ENCODE measurements at regions not wholly inside any gene's neighbourhood (a gene's known extent, or its start where the extent isn't known, plus 50 kb on each side); places are given as distances from the start of the nearest gene placed in this dataset.
"Not testable (repeated sequence)": the region's sequence is repeated elsewhere in the genome, so short reads cannot be mapped to it uniquely, and the experiment has no call there.

- no peak for DNase-seq (ENCODE audit: low spot score)
Observed at GRCh38 chr2:192443831-192444230, 249.1 kb upstream of the TMEFF2 start.

GRCh38 chr2:192438239-192438638 is 243.5 kb upstream of the TMEFF2 start:
- intact Hi-C loops (cut with DNase I), result no loop called here
- ATAC-seq (no peak), DNase-seq (ENCODE audit: low spot score) (no peak)

More at GRCh38 chr2:192443831-192444230, 249.1 kb upstream of the TMEFF2 start:
- no peak for ATAC-seq
- intact Hi-C loops (cut with DNase I), result no loop called here

- DNase-seq (ENCODE audit: low spot score), result no peak
- intact Hi-C loops (cut with DNase I), result no loop called here
- ATAC-seq, result no peak
Observed at GRCh38 chr2:192437653-192438052, 242.9 kb upstream of the TMEFF2 start.

- intact Hi-C loops (cut with DNase I), result no loop called here
- DNase-seq (ENCODE audit: low spot score), result no peak
- ATAC-seq, result no peak
Observed at GRCh38 chr2:192424243-192424642, 229.5 kb upstream of the TMEFF2 start.

- intact Hi-C loops (cut with DNase I), result no loop called here
- ATAC-seq, result no peak
- DNase-seq (ENCODE audit: low spot score), result no peak
Observed at GRCh38 chr2:192419786-192420185, 225.1 kb upstream of the TMEFF2 start.

- no peak for ATAC-seq
- no peak for DNase-seq (ENCODE audit: low spot score)
- intact Hi-C loops (cut with DNase I), result no loop called here
Observed at GRCh38 chr2:192416060-192416459, 221.3 kb upstream of the TMEFF2 start.

GRCh38 chr2:192414794-192415193 is 220.1 kb upstream of the TMEFF2 start:
- ATAC-seq, result peak; percentile 10
- intact Hi-C loops (cut with DNase I), result no loop called here
- no peak for DNase-seq (ENCODE audit: low spot score)

- ATAC-seq (no peak), DNase-seq (ENCODE audit: low spot score) (no peak)
- intact Hi-C loops (cut with DNase I), result no loop called here
Observed at GRCh38 chr2:192413812-192414681, 219.3 kb upstream of the TMEFF2 start.

GRCh38 chr2:192412866-192413265 is 218.1 kb upstream of the TMEFF2 start:
- DNase-seq (ENCODE audit: low spot score); ATAC-seq; intact Hi-C loops (cut with DNase I): not testable (repeated sequence)

- intact Hi-C loops (cut with DNase I), result no loop called here
- no peak for DNase-seq (ENCODE audit: low spot score)
- ATAC-seq, result no peak
Observed at GRCh38 chr2:192412394-192412793, 217.7 kb upstream of the TMEFF2 start.

- ATAC-seq, result no peak
Observed at GRCh38 chr2:192411755-192412154, 217.0 kb upstream of the TMEFF2 start.

GRCh38 chr2:192410319-192410718 is 215.6 kb upstream of the TMEFF2 start:
- intact Hi-C loops (cut with DNase I), result no loop called here
- DNase-seq (ENCODE audit: low spot score) (no peak), ATAC-seq (no peak)

More at GRCh38 chr2:192411755-192412154, 217.0 kb upstream of the TMEFF2 start:
- intact Hi-C loops (cut with DNase I), result no loop called here
- no peak for DNase-seq (ENCODE audit: low spot score)

- ATAC-seq, result no peak
- intact Hi-C loops (cut with DNase I), result no loop called here
- DNase-seq (ENCODE audit: low spot score), result no peak
Observed at GRCh38 chr2:192407692-192408091, 213.0 kb upstream of the TMEFF2 start.

- intact Hi-C loops (cut with DNase I), result no loop called here
- DNase-seq (ENCODE audit: low spot score), result no peak
- ATAC-seq, result no peak
Observed at GRCh38 chr2:192398236-192398635, 203.5 kb upstream of the TMEFF2 start.

GRCh38 chr2:192394605-192395004 is 199.9 kb upstream of the TMEFF2 start:
- intact Hi-C loops (cut with DNase I), result no loop called here
- ATAC-seq (no peak), DNase-seq (ENCODE audit: low spot score) (no peak)

GRCh38 chr2:192391041-192391440 is 196.3 kb upstream of the TMEFF2 start:
- ATAC-seq, result no peak
- intact Hi-C loops (cut with DNase I), result no loop called here
- DNase-seq (ENCODE audit: low spot score), result no peak

- DNase-seq (ENCODE audit: low spot score), result no peak
- intact Hi-C loops (cut with DNase I), result no loop called here
- no peak for ATAC-seq
Observed at GRCh38 chr2:192390401-192390800, 195.7 kb upstream of the TMEFF2 start.

GRCh38 chr2:192384191-192384590 is 189.5 kb upstream of the TMEFF2 start:
- ATAC-seq; DNase-seq (ENCODE audit: low spot score); intact Hi-C loops (cut with DNase I): not testable (repeated sequence)

- DNase-seq (ENCODE audit: low spot score) (no peak), ATAC-seq (no peak)
- intact Hi-C loops (cut with DNase I), result no loop called here
Observed at GRCh38 chr2:192381082-192381481, 186.3 kb upstream of the TMEFF2 start.

GRCh38 chr2:192379736-192380135 is 185.0 kb upstream of the TMEFF2 start:
- DNase-seq (ENCODE audit: low spot score) (no peak), ATAC-seq (no peak)
- intact Hi-C loops (cut with DNase I), result no loop called here

GRCh38 chr2:192377173-192377572 is 182.4 kb upstream of the TMEFF2 start:
- ATAC-seq (no peak), DNase-seq (ENCODE audit: low spot score) (no peak)
- intact Hi-C loops (cut with DNase I), result no loop called here
